GM18861 (cell line): ENCODE measurements at regions not wholly inside any gene's neighbourhood (a gene's known extent, or its start where the extent isn't known, plus 50 kb on each side); places are given as distances from the start of the nearest gene placed in this dataset.

Source experiments
- ATAC-seq: cut with Tn5 transposase; IDR thresholded peaks from one replicate; pipeline ENCODE4 v1.9.1; 2021; ENCODE audit not compliant: unreplicated experiment

DNA sequence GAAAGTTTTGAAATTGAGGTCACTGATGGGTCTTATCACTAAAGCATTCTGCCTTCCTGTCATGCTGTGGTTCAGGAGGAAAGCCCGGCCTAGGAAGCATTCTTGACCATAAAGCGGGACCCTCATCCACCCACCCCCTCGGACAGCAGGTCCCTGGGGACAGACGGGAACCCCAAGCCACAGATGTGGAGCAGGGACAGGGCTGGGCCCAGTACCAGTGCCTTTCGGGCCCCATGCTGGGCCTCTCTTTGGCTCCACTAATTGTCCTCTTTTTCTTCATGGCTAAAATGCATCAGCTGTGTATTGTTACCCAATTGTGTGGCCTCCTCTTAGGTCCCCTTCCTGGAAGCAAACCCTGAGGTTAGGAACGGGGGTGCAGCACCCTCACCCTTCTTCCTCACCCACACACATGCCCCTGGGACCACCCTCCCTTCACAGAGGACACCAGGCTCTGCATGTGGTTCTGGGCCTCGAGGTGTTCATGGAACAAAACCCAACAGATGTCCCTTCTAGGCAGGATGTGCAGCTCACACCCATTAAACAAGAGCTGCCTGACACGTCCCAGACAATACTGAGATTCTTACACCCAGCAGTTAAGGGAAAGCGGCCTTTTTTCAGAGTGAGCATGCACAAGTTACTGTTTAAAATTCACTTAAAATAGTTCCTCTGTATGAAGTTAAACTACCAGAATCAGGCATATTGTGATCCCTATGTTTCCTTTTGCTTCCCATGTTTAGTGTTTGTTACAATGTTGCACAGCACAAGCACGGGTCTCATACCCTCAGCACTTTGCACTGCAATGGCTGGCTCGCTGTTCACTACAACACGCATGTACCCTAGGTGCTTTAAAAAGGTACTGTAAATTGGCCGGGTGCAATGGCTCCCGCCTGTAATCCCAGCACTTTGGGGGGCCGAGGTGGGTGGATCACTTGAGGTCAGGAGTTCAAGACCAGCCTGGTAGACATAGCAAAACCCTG, 807.6 kb downstream of the BRD1 start:
- ATAC-seq: no peak

DNA sequence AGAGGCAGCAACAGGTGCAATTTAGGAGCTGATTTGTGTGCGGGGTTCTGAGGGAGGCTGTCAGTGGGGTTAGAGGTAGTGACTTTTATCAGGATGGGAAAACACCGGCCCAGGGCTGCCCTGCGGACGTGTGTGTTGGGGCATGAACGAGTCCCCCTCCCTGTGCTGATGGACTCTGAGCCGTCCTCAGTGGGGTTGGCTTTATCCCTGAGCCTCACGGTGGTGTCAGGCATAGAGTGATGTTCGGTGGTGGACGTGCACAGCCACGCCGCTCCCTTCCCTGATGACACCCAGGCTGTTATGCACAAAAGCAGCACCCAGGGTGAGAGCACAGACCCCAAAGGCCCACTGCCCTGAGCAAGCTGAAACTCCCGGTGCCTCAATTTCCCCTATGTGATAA, 809.1 kb downstream of the BRD1 start:
- no peak for ATAC-seq

DNA sequence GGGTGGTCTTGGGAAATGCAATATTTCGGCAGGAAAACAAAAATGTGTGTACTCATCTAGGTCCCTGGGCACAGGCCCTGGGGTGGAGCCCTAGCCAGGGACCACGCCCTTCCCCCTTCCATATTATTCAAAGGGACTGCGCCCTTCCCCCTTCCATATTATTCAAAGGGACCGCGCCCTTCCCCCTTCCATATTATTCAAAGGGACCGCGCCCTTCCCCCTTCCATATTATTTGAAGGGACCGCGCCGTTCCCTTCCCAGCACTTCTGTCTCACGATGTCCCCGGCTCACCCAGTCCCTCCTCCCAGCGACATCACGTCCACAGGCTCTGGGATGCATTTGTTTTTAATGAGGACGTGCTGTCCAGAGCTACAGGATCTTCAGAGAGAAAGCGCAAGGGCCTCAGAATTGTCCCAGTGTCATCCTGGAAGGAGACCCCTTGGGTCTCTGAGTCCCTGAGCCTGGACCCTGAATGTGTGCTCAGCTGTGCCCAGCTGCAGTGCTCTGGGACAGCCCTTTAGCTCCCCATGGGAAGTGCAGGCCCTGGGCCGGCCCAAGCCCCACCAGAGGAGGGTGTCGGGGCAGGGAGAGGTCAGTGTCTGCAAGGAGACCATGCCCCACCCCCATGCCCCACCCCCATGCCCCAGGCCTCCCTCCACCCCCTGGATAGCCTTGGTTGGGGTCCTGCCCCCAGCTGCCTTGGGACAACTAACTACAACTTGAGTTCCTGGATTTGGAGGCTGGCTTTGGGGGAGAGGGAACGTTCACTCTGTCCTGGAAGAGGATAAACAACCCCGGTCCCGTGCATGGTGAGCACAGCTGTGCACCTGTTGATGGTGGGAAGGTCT, 810.0 kb downstream of the BRD1 start:
- no peak for ATAC-seq

DNA sequence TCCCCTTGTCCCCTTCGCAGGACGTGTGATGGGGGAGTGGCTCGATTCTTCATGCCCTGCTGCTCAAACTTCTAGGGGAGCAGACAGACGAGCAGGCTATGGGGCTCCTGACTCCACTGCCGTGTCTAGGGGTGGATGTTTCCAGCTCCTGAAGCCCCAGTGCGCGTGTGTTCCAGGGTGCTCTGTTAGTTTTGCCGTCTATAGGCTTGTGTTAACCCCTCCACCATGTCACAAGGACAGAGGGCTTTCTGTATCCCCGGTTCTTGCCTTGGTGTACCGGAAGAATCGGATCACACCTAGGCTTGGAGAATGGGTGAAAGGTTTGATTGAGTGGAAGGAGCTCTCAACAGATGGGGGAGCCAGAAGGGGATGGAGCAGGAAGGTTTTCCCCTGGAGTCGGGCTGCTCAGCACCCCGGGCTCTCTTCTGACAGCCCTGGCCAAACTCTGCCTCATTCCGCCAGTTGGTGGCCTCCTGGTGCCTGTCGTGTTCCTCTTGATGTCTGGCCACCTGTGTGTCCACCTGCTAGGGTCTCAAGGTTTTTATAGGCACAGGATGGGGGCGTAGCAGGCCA, 810.7 kb downstream of the BRD1 start:
- ATAC-seq: no peak

DNA sequence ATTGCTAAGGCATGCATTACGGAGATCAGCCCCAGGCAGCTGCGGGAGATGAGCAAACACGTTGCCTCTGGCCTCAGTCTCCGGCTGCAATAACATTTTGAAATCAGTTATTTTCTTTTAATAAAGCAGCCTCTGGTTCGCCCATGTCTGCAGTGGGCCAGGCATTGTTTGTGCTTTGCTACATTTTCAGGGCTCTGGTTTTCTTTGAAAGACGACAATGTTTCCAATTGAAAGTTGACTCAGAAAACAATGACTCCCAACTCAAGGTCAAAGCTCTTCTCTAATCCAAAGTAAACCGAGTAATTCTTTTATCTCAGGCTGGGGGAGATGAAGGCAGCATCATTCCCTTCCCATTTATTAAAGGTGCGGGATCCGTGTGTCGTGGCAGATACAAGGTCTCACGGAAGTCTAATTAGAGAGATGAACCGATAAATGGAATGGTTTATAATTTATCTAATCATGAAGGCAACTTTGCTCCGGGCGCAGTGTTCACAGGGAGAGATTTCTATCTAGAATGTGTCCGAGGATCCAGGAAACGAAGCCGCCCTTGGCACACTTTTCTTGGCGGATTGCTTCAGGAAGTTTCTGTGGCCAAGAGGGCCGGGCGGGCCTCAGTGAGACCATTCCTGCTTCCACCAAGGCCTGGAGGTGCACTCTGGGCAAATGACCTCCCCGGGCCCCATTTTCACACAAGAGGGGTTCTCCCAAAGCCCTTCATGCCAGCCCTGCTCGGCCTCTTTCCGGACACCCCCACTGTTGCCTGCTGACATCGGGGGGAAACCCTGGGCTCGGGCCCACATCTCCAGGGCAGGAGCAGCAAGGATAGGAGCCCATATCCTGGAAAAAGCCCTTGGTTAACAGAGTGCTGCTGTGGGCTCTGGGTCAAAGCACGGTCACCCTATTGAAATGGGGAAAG, 811.4 kb downstream of the BRD1 start:
- ATAC-seq: no peak

DNA sequence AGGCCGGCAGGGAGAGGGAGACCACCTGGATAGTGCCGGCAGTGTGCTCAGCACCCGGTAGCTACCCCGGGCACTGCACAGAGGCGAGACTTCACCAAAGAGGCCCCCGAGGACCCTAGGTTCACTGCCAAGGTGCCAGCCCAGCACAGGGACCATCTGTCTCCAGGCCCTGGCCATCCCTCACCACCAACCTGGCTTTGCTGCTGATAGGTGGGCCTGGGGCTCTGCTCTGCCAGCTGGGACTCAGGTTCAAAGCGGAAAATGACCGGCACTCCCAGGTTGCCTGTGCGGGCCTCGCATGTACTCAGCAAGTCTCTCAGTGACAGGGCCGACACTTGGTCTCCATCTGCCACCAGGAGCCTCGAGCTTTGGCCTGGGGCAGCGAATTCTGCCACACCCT, 812.2 kb downstream of the BRD1 start:
- no peak for ATAC-seq

DNA sequence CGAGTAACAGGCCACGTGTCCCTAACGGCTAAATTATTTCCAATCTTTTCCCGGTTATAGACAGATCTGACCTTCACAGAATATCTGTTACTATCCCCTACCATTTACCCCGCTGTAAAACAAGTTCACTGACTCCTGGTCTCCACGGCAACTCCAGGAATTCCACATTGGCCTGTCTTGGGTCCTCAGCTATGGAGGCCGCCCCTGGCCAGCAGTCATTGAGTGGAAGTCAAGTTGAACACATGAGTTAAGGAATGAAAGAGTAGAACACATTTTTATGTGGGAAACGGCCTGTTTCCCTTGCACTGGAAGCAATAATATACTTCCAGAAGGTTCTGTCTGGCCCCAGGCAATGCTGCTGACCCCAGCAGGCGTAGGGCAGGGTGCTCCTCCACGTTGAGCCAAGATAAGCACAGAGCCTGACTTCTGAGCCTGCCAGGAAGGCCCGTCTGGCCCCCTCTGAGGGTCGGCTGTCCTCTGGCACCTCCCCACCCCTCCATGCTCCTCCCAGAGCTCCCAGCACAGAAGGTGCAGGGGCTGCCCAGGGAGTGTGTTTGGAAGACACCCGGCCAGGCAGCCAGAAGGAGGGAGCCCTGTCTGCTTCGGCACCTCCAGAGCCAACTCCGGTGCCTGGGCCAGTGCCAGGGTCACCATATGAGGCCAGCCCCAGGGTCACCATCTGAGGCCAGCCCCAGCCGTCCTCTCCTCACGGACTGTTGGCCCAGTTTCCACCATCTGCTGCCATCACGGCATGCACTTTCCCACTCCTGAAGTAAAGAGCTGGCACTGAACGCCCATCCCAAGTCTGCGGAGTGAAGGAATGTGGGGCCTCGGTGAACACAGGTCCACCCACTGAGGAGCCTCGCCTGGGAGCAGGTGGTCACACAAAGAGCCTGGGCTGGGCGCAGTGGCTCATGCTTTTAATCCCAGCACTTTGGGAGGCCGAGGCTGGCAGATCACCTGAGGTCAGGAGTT, 813.2 kb downstream of the BRD1 start:
- ATAC-seq: no peak

DNA sequence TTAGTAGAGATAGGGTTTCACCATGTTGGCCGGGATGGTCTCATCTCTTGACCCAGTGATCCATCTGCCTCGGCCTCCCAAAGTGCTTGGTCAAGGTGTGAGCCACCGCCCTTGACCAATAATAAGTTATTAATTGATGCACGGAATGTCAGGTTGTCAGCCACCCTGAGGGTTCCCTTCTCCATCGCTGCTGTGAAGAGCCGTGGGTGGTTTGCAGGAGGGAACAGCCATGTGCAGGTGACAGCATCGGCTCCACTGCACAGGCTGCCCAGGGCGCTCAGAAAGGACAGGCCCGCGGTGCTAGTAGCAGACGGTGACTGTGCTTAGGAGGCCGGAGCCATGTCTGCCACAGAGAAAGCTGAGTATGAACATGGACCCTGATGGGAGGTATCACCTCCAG, 814.0 kb downstream of the BRD1 start:
- no peak for ATAC-seq

DNA sequence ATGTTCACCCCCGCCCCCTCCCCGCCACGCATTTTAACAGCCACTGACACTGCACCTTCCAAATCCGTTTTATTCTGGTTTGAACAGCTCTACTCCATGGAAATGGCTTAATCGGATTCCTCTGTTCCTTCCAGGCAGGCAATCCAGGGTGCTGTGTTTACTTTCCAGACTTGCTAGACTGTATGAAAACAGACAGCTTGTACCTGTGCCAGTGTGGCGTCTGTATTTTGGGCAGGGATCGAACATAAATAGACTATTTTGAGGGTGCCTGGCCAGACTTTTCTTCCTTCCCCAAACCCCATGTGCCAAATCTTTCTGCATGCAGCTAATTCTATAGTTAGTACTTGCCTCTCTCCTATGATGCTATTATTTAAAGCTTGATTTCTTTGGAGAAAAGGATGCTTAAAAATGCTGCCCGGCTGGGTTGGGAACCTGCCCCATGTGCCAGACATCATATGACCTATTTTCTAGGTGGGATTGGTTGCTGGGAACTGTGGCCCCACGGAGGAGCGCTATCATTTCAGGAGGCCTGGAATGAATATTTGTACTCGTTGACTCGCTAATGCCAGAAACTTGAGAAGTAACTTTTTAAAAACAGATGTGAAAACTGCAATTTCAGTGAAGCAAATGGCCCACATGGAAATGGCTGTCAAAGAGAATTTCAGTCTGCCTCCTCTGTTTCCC, 814.8 kb downstream of the BRD1 start:
- ATAC-seq: no peak

DNA sequence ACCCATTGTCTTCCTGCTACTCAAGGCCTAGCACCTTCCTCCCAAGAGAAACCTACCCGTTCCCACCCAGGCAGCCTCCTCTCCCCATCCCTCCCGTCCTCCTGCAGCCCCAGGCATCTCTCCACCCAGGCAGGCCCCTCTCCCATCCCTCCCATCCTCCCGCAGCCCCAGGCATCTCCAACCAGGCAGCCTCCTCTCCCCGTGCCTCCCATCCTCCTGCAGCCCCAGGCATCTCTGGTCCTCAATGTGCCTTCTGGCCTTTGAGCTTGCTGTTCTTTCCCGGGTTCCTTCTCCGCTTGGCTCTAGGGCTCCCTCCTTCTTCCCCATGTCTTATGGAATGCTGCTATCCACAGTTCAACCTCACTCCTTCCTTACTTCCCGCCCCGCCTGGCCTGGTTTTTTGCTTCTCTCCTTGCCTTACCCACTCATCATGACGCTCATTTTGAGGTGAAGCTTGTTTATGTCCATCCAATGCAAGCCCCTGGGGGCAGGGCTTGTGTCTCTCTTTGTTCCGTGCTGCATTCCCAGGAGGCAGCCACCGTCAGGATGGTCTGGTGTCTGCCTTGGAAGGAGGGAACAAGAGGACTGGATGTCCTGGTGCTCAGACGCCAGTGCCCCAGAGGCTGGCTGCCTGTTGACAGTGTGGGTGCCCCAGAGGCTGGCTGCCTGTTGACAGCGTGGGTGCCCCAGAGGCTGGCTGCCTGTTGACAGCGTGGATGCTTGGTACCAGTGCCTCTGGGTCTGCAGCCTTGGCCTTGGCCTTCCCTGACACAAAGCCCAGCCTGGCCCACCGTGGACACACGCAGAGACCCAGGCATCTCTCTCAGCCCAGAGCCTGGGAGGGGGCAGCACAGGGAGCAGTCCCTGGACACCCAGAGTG, 815.7 kb downstream of the BRD1 start:
- no peak for ATAC-seq

DNA sequence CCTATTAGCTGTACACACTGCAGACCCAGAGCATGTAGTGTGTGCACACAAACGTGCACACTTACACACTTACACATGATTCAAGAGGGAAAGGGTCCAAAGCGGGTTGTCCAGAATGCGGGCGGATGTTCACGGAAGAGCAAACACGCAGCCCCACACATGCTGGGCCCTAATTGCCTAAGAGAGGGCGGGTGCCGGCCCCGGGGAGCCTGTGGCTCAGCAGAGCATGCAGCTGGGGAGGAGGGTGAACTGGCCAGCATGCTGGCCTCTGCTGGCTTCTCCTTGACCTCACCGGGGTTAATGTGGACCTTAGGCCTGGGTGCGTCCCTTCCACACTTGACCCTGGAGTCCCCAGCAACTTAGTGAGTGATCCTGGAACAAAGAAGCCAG, 816.3 kb downstream of the BRD1 start:
- no peak for ATAC-seq

DNA sequence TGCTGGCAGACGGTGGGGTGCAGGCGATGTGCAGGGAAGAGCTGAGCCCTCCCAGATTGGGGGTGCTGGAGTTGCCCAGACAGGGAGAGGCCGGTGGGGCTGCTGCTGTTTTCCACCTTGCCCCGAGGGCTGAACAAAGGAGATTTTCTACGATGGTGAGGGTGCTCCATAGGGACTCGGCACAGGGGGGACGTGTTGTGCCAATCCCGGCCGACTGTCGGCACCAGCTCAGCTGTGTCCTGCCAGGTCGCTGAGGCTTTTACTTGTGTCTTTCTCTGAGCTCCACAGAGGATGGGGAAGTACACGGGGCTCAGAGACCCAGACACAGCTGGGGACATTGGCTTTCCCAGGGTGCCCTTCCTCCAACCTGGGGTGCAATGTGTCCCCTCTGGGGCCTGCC, 816.8 kb downstream of the BRD1 start:
- no peak for ATAC-seq

DNA sequence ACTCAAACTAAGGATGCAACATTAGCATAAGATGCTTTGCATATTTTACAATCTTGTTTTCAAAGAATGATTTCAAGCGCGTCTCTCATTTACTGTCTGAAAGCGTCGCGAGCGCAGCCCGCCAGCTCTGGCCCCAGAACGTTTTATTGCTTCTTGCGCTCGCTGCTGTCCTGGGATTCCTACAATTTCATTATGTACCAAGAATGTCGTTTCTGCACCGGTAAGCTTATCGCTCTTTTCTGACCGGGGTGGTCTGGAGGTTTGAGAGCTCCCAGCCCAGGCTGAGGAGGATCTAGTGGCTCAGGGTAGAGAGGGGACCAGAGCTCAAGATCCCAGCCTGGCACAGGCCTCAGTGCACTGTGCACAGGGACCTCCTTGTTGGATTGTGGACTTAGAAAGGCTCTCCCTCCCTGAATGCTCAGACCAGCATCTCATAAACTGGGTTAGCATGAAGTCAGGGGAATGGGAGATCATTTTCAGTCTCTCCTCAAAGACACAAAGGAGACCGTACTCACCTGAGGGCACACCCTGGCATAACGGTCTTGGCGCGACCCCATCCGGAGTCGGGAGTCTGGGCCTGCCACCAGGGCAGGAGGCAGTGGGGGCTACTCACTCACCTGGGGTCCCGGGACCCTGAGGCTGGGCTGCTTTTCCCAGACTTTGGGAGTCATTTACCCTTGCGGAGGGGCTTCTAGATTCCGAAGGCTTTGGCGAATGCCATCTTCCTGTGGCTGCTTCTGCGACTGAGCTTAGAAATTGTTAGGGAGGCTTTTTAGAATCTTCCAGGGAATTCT, 817.4 kb downstream of the BRD1 start:
- ATAC-seq: no peak

DNA sequence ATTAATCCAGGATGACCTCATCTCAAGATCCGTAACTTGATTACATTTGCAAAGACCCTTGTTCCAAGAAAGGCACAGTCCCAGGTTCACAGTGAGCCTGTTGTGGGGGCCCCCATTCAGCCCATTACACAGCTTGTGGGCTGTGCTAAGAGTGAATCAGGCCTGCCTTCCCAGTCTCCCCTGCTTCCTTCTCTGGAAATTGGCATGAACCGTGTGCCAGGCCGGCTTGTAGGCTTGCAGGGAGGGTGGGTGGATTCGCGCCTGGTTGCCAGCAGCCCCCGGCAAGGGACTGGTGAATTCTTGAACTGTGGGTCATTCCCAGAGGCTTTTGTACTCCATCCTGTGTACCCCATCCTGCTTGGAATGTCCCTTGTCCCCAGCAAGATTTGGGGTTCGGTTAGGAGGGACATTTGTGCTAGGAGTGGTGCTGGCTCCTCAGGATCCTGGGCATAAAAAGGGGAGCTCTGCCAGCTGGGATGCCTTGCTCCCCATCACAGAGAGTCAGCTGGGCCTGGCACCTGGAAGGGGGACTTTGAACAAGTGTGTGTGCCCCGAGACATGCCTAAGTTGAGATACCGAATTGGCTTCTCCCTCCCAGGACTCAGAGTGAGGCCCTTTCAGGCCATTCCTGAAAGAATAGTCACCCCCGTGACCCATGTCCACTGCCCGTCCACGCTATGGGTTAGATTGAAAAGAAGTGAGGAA, 818.2 kb downstream of the BRD1 start:
- ATAC-seq: no peak

DNA sequence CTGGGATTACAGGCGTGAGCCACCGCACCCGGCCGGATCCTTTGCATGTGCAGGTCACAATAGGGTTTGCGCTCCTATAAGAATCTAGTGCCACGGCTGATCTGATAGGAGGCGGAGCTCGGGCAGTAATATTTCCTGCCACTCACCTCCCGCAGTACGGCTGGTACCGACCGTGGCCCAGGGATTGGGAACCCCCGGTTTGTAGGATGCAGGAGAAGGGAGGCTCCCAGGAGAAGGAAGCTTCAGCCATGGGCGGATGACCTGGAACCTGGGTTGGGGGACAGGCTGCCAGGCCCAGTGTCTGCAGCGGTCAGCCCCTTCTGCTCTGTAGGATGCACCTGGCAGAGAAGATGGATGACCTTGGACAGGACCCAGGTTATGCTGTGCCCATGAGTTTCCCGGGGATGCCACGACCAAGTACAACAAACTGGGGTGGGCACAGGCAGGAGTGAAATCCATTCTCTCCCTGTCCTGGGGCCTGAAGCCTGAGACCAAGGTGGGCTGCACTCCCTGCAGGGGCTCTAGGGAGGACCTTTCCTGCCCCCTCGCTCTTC, 818.9 kb downstream of the BRD1 start:
- ATAC-seq: no peak

DNA sequence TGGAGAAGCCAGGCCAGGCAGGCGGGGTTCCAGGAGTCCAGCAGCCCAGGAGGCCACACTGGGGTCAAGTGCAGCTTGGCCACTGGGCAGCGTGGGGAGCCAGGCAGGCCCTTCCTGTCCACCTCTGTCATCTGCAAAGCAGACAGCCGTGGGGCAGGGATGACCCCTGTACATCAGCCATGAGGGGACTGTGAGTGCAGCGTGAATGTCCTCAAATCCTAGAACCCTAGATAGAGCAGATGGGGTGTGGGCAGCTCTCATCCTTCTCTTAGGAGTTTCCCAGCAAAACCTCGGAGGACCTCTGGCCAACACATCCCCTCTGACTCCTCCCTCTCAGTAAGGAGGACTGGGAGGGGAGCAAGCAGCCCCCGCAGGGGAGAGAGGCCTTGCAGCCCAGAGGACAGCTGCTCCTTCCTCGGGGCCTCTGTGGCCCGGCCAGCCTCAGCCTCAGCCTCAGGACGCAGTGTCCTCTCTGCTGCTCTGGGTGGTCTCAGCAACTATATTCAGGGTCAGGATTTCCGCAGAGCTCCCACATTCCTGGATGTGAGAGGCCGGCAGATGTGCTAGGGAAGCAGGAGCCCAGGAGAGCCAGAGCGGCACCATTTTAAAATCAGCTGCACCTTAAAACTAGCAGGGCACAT, 820.5 kb downstream of the BRD1 start:
- no peak for ATAC-seq
